ENCODE measurements at regions not wholly inside any gene's neighbourhood (a gene's known extent, or its start where the extent isn't known, plus 50 kb on each side); places are given as distances from the start of the nearest gene placed in this dataset.

- no peaks in the 10 kb centered on the region for H3K4me1 Mint-ChIP-seq
- H3K9me2 ChIP-seq (ENCODE audit: insufficient read depth) = peaks cover 10% of the 10 kb centered on the region; the same call in 1 of the 2 replicates
- H3K4me3 ChIP-seq = no peak overlapping the region
- H2AFZ ChIP-seq = no peak overlapping the region
- H3K27ac Mint-ChIP-seq = no peak overlapping the region
- H4K20me1 ChIP-seq (replicated peaks; ENCODE audit: insufficient read depth) = no peaks in the 10 kb centered on the region
- no peaks in the 10 kb centered on the region for H3F3A ChIP-seq (replicated peaks; ENCODE audit: low read depth)
- H3K9me3 Mint-ChIP-seq = no peaks in the 10 kb centered on the region; the same call in 2 of the 3 replicates
- ATAC-seq (no peak), DNase-seq (ENCODE audit: low spot score) (no peak)
- no peaks in the 10 kb centered on the region for H3K36me3 ChIP-seq (ENCODE audit: insufficient read depth)
- H3K27me3 Mint-ChIP-seq (ENCODE audit: insufficient read depth, low read depth, poor library complexity) = no peaks in the 10 kb centered on the region
- no peak overlapping the region for H3K4me3 Mint-ChIP-seq
- H3K4me2 ChIP-seq = no peak overlapping the region
- no peaks in the 10 kb centered on the region for H3K79me2 ChIP-seq (replicated peaks; ENCODE audit: insufficient read depth)
- no peak overlapping the region for H3K27ac ChIP-seq (ENCODE audit: low read depth)
- TF ChIP-seq NANOG (IDR thresholded peaks at IDR 0.05; ENCODE audit: borderline replicate concordance) (no peak), CREB1 (CRISPR knock-in tag; IDR thresholded peaks at IDR 0.05; ENCODE audit: low read depth) (no peak), ZNF114 (CRISPR knock-in tag; IDR thresholded peaks at IDR 0.05) (no peak), CTCF (conservative IDR thresholded peaks at IDR 0.05; ENCODE audit: low read depth in 2 of 2) (no peak), STAT1 (IDR thresholded peaks at IDR 0.05; ENCODE audit: unreplicated experiment) (no peak), ETS1 (IDR thresholded peaks at IDR 0.05) (no peak), ZNF462 (CRISPR knock-in tag; IDR thresholded peaks at IDR 0.05) (no peak), EZH2phosphoT487 (IDR thresholded peaks at IDR 0.05; ENCODE audit: unreplicated experiment) (no peak), POLR2AphosphoS5 (IDR thresholded peaks at IDR 0.05; ENCODE audit: low read depth) (no peak), EZH2 (IDR thresholded peaks at IDR 0.05; ENCODE audit: low read depth, unreplicated experiment) (no peak), ZNF331 (CRISPR knock-in tag; IDR thresholded peaks at IDR 0.05; ENCODE audit: low read depth) (no peak)
- TF ChIP-seq, protein P1, sequence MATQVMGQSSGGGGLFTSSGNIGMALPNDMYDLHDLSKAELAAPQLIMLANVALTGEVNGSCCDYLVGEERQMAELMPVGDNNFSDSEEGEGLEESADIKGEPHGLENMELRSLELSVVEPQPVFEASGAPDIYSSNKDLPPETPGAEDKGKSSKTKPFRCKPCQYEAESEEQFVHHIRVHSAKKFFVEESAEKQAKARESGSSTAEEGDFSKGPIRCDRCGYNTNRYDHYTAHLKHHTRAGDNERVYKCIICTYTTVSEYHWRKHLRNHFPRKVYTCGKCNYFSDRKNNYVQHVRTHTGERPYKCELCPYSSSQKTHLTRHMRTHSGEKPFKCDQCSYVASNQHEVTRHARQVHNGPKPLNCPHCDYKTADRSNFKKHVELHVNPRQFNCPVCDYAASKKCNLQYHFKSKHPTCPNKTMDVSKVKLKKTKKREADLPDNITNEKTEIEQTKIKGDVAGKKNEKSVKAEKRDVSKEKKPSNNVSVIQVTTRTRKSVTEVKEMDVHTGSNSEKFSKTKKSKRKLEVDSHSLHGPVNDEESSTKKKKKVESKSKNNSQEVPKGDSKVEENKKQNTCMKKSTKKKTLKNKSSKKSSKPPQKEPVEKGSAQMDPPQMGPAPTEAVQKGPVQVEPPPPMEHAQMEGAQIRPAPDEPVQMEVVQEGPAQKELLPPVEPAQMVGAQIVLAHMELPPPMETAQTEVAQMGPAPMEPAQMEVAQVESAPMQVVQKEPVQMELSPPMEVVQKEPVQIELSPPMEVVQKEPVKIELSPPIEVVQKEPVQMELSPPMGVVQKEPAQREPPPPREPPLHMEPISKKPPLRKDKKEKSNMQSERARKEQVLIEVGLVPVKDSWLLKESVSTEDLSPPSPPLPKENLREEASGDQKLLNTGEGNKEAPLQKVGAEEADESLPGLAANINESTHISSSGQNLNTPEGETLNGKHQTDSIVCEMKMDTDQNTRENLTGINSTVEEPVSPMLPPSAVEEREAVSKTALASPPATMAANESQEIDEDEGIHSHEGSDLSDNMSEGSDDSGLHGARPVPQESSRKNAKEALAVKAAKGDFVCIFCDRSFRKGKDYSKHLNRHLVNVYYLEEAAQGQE (IDR thresholded peaks at IDR 0.05; ENCODE audit: unreplicated experiment) = no peak
- H3K27me3 ChIP-seq (ENCODE audit: insufficient read depth) = no peaks in the 10 kb centered on the region
- no peaks in the 10 kb centered on the region for H3K36me3 Mint-ChIP-seq (ENCODE audit: low read depth)
- no peaks in the 10 kb centered on the region for H3K4me1 ChIP-seq (ENCODE audit: insufficient read depth)
Observed at GRCh38 chr17:71052971-71053370, 883.6 kb downstream of the KCNJ2 start.

All from GM23338 (cell line).